GM18909 (cell line): ENCODE measurements at regions not wholly inside any gene's neighbourhood (a gene's known extent, or its start where the extent isn't known, plus 50 kb on each side); places are given as distances from the start of the nearest gene placed in this dataset.

Source experiments
- ATAC-seq: cut with Tn5 transposase; IDR thresholded peaks from one replicate; pipeline ENCODE4 v1.9.1; 2021; ENCODE audit warnings: mild to moderate bottlenecking; ENCODE audit not compliant: unreplicated experiment, poor library complexity

DNA sequence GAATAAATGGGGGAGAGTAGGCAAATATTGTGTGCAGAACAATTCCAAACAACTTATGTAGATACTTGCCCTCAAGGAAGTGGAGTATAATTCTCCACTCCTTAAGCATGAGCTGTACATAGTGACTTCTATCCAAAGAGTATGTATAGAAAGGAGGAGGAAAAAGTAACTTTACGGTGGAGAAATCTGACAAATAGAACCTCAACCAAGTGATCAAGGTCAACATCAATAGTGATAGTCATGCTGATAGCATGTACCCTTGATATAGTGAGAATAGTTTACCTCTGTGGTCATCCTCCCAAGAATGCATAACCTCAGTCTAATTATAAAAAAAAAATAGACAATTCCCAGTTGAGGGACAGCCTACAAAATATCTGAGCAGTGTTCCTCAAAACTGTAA lies 89.1 kb upstream of the NANOS1 start:
- ATAC-seq: no peak

DNA sequence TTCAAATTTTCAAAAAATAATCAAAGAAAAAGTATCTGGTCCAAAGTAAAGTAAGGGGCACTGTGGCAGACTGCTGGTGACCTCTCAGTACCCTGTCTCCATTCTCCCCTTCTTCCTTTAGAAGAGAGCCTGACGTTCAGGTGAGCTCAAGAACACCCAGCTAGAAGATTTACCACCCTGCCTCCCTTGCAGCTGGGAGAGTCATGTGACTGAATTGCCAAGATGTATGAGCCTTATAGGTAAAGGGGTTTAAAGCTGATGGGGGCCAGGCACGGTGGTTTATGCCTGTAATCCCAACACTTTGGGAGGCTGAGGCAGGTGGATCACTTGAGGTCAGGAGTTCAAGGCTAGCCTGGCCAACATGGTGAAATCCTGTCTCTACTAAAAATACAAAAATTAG lies 86.3 kb upstream of the NANOS1 start:
- no peak for ATAC-seq

DNA sequence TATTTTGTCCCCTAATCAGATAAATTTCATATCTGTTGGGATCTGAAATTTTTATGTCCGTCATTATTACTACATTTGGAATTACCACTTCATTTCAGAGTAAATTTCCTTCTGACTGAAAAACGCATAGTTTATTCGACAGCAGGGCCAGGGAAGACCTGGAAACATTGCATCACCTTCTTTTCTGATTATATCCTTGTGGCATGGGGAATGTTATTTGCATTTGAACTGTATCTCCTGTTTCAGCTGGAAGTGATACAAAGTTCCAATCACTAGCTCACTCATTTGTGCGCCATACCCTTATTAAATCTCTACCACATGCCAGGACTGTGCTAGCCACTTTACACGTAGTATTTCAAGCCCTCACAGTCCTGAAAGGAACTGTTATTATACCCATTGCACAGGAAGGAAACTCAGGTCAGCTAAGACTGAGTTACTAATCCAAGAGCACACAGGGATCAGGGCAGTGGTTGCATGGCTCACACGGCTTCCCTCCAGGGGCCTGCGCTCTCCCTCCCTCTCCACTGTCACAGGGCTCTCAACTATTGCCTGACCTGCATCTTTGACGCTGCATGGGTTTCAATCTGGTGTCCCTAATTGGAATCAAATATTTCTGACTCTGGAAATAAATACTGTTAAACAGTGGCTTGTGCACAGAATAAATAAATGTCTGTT lies 84.4 kb upstream of the NANOS1 start:
- ATAC-seq: no peak

DNA sequence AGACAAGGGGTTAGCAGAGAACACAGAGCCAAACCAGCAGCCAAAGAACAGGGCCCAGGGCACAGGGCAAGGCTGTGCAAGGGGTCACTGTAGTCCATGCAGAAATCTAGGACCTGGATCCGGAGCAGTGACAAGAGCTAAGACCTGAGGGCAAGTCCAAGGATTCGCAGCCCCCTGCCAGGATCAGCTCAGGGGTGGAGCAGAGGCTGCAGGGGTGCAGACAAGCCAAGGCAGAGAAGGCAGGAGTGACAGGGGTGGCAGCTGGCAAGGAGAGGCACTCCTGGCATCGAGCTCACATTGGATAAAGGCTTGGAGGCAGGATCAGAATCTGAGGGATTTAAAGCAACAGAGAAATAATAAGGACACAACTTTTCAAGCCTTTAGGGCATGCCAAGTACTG lies 80.7 kb upstream of the NANOS1 start:
- no peak for ATAC-seq

DNA sequence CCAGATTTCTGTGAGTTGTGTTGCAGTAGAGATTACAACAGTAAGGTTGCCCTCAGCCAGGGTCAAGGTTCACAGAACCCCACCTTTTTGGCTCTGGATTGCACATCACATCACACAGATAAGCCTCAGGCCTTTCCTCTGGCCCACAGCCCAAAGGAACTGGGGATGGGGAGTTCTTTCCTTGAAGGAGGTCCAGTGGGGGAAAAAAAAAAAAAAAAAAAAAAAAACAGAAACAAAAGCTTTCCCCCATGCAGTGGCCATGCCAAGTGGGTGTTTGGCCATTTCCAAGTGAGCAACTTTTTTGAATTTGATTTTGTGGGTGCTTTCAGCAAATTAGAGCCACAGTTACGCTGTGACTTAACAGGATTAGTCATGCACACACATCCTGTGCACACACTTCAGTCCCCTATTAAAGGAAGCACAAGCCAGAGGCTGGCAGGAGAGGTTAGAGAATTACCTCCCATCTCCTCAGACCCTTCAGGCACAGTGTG lies 79.3 kb upstream of the NANOS1 start:
- ATAC-seq: no peak

DNA sequence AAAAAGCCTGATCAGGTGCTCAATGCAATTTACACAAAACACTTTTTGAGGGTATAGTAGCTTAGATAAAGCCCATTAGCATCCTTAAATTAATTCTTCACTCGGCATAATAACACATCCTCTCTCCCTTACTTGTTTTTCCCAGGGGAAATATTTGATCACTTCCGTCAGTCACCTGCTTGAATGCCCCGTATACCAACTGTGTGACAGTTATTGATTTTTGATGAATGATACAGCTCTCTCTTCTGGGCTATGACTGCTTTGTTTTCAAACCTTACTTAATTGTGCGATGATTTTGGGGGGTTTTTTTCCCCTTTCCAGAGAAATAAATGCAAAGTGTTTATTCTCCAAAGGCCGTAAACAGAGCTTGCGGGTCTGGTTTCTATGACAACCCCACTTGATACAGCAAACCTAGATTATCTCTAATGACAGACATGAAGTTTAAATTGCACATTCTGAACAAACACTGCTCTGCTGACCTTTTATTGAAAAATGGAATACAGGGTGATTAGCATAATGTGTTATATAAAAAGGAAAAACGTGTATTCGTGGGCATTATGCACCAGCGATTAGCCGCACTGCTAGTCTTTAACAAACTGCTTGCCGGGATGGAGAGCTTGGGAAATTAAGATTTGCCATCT lies 78.4 kb upstream of the NANOS1 start:
- no peak for ATAC-seq

DNA sequence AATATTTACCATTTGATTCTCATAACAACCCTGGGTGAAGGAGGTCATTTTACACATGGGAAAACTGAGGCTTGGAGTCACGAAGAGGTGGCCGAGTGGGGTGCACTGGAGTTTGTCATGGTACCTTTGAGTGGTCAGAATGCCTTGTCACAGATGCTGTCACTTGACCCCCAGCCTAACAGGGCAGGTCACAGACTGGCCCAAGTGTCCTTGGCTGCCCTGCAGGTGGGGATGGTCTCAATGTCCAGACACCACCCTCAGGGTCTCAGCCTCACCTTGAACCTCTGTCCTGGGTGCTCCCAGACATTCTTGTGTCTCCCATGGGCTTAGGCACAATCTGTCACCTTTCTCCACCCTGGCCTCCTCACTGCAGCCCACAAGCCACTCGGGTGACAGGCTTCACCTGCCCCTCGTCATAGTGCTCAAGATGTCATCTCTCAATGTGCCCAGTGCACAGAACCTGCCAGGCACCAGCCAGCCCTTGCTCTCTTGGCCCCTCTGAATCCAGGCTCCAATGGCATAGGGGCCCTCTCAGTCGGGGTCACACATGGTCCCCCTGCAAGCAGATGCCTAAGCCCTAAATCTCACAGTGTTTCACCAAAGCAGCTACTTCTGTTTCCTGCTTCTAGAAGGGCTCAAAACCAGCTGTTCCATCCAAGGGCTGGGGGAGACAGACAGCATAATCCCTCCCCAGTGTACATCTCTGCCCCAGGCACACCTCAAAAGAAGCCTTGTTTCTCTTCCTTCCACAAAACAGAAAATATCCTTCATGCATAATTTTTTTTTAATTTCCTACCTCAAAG lies 76.8 kb upstream of the NANOS1 start:
- no peak for ATAC-seq

DNA sequence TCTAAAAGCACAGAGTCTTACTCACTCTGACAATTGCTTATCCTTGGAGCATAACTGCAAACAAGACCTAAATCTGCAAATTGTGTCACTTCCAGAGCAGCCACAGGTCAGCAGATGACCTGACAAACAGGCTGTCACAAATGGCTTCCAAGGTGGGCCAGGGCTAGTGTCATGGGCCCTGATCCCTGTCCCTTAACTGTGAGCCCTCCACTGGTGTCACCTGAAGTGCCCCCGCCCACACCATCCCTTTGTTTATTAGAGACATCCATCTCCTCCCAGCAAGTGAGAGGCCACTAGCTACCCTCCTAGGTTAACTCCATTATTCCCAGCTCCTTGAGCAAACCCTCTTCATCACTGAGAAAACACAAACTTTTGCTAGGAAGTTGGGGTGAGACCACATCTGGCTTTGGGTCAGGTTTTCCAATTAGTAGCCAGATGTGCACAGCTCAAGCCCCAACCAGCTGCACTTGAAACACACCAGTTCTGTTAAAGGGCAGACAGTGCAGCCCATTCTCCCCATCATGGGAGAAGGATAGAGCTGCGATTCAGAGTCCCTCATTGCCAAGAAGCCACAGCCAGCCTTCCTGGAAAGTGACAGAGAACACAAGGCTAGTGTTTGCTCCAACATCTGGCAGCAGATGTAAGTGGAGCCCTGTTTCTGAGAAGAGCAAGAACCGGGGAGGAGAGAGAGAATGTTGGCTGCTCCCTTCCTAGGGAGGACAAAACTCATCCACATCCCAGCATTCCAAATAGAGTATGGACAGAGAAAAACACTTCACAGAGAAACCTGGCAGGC lies 75.7 kb upstream of the NANOS1 start:
- no peak for ATAC-seq

DNA sequence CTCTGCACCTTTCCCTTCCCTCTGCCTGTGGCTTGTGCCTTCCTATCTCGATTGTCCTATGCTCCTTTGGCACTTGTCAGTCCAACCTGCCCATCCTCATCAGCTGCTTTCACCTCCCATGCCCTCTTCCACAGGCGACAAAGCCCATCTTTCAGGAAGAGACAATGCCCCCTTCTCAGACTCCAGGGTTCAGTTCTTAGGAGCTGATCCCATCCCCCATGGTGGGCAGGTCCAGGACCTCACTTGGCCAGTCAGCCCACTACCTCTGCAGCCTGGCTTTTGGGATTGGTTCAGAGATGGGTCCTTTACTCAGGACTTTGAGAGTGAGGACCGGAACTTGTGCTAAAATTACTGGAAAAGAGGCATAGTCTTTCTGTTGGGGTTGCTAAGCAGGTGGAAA lies 74.0 kb upstream of the NANOS1 start:
- no peak for ATAC-seq

DNA sequence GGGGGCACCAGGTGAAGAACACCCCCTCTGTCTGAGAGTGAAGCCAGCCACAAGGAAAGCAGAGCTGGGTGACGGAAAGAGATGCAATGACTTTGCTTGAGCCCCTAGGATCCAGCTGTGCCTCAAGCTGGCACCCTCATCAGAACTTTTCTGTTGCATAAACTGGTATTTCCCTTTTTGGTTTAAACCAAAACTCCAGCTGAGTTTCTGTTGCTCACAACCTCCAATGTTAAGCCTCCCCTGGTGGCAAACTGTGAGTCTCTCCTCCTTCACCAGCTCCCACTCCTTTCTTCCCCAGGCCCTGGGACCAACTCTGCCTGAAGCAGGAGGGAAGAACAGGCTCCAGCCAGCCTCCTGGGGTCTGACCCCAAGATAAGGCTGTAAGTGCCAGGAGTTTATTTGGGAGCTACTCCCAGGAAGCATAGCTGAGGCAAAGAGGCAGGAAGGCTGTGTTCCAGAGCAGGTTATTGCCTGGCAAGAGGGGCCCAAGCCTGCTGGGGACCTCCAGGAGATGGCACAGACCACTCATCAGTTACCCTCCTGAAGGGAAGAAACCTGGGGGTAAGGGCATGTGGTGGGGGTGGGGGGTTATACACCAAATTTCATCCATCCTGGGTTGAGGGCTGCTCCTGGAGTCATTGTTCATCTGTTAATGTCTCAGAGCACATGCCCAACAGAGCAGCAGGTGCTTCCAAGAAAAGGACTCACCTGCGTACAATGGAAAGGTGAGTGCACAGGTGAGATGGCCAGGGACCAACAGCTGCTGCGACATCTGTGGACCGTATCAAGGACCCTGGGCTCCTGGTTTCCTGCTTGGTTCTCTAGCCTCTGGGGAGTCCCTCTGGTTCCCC lies 73.3 kb upstream of the NANOS1 start:
- ATAC-seq: no peak

DNA sequence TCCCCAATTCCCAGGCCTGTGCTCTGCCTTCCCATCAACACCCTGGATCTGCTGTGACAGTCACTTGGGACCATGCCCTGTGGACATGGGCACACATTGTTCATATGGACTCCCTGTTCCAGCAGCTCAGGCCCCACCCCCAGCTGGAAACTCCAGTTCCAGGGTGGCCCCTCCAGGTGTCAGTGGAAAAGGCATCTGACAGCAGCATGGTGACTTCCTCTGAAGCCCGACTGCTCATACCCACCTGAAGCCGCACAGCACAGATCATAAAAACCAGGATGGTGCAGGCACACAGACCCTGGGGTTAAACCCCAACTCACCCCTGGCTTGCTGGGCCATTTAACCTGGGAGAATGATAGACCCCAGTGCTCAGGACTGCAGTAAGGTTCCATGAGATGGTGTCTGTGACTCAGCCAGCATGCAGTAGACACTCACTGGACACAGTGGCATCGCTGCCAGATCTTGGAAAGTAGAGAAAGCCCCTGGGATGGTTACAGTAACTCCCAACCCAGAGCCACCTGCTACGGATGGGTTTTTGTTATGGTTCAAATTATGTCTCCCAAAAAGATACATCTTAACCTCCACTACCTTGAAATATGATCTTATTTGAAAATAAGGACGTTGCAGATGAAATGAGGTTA lies 72.6 kb upstream of the NANOS1 start:
- ATAC-seq: no peak

DNA sequence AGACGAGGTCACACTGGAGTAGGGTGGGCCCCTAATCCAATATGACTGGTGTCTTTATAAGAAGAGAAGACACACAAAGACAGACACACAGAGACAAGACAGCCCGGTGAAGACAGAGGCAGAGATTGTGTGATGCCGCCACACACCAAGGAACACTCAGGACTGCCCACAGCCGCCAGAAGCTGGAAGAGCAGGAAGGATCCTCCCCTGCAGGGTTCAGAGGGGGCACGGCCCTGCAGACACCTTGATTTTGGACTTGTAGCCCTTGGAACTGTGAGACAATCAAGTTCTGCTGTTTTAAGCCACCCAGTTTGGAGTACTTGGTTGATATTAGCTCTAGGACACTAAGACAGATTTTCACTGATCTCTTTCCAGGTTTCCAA lies 72.1 kb upstream of the NANOS1 start:
- no peak for ATAC-seq

DNA sequence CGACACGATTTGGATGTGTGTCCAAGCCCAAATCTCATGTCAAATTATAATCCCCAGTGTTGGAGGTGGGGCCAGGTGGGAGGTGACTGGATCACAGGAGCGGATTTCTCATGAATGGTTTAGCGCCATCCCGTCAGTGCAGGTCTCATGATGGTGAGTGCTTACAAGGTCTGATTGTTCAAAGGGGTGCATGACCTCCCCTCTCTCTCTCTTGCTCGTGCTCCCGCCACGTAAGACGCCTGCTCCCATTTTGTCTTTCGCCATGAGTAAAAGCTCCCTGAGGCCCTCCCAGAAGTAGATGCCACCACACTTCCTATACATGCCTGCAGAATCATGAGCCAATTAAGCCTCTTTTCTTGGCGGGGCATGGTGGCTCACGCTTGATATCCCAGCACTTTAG lies 71.5 kb upstream of the NANOS1 start:
- ATAC-seq: no peak

DNA sequence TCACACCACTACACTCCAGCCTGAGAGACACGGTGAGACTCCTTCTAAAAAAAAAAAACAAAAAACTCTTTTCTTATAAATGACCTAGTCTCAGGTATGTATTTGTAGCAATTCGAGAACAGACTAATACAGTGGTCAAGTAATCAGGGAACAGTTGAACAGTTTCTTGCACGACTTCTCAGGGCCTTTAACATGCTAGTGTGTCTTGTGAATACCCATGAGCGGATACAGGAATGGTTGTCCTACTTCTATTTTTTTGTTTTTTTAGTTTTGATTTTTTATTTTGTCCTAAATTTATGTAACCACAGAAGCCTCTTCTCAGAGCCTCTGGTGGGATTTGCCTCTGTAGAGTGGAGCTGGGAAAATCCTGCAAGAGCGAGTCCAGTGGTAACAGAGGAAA lies 71.0 kb upstream of the NANOS1 start:
- ATAC-seq: no peak

DNA sequence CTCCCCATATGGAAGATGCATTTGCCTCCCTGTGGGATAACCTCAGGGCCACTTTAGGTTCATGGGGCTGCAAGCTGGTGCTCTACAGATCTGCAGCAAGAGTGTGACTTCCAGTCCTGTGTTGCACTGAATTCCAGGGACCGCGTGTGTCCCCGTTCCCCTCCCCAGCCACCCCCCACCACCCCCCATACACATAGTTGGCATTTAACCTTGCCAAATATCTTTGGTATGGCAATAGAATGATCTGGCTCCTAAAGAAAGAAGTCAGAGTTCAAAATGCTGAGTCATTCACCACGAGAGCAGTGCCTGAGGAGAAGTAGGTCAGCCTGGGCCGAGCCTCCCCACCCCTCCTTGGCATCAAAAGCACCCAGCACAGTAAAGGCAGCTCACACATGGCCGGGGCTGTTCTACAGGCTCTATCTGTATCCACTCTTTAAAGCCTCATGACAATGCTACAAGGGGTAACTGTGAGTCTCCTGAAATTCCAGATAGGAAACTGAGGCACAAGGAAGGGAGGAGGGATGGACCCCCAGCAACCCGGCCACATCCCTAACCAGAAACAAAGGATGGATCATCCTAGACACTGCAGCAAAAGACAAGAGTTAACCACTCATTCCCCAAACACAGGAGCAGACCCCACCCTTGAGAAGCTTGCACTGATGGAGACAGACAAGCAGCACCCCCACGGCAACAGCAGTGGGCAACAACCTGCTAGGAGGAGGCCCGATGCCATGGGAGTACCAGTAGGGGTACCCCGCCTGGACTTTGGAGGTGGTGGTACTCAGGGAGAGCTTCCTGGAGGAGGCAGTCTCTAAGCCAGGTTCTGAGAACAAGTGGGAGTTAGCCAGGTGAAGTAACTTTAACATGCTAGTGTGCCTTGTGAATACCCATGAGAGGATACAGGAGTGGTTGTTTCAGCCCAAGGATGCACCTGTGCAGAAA lies 70.3 kb upstream of the NANOS1 start:
- no peak for ATAC-seq

DNA sequence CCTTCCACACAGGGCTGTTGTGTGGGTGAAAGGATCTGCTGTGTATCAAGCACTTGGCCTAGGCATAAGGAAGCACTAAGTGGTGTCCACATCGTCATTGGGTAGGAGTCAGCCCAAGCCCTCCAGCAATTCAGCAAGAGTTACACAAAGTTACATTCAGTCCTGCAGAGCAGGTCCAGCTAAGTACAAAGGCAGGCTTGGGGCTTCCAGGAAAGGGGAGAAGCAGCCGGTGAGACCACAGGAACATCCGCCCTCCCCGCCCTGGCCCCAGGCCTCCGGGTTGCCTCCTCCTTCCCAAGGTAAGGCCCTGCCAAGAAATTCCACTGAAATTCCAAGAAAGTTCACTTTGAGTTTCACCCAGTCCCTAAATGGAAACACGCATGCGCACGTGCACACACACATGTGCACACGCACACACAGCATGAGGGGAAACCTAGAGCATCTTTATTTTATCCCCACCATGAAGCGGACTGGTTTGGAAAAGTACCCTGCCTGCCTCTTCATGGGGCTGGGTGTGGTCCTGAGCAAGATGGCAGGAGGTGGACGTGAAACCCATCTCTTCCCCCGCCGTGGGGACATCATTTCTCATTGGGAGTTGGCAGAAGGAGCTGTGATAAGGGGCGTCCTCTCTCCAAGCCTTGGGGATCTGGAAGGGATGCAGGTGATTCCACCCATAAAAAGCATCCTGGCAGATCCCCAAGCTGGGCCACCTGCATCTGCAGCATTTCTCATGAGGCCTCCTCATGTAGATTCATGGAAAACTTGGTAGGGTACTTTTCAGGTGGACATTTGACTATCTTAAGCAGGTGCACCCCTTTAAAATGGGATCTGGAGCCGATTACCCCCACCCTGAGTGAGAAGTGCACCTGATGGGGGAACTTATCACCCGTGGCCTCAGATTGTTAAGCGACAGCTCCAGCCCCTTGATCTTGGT lies 69.1 kb upstream of the NANOS1 start:
- no peak for ATAC-seq

DNA sequence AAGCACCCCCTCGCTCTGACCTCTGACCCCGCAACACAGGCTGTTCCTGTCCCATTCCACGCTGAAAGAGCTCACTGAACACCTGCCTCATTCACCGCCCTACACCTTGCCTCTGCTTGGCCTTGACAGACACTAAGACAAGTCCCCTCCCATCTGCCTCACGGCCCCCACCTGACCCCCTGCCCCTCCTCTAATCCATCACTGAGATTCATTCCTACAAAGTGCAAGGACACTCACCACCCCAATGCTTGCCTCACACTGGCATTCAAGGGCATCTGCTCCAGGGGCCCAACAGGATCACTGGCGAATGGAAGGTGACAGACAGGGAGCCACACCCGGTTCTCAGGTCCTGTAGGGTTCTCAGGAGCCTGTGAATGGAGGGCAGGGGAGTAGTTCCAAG lies 68.1 kb upstream of the NANOS1 start:
- ATAC-seq: no peak
